Prostate gland (tissue), 2 donors: ENCODE measurements at regions not wholly inside any gene's neighbourhood (a gene's known extent, or its start where the extent isn't known, plus 50 kb on each side); places are given as distances from the start of the nearest gene placed in this dataset.

ENCODE experiments used
- CTCF ChIP-seq, 4 experiments: fragments of 200-600 bp in 2 of 4; fragments of 450-650 bp in 2 of 4; sonication (generic) in 2 of 4; IDR thresholded peaks; 1 replicate in 3 of 4; 2 replicates in 1 of 4; pipeline ENCODE4 v1.5.1; 2016 to 2019; ENCODE audit warnings: antibody characterized with exemption in 4 of 4, mild to moderate bottlenecking in 2 of 4, moderate library complexity in 2 of 4
- POLR2A ChIP-seq: fragments of 450-650 bp; IDR thresholded peaks from one replicate; pipeline ENCODE4 v1.6.1; 2016; ENCODE audit warnings: antibody characterized with exemption, mild to moderate bottlenecking
- POLR2AphosphoS5 ChIP-seq: sonication (generic); formaldehyde crosslinking; IDR thresholded peaks from one replicate; pipeline ENCODE4 v1.6.1; 2017; ENCODE audit warnings: antibody characterized with exemption

GRCh38 chr10:93171837-93172236 is 98.1 kb downstream of the CYP26A1 start:
- TF ChIP-seq CTCF (IDR thresholded peaks at IDR 0.05) (no peak), POLR2AphosphoS5 (no peak), POLR2A (no peak)
